BE2C (cell line): ENCODE measurements at regions not wholly inside any gene's neighbourhood (a gene's known extent, or its start where the extent isn't known, plus 50 kb on each side); places are given as distances from the start of the nearest gene placed in this dataset.

Experiments
- DNase-seq: peaks from one replicate; pipeline ENCODE4 v3.0.0-alpha.2; 2020
- H3K27me3 ChIP-seq: fragments of 250-450 bp; sonication (Bioruptor Pico); 2 replicates; pipeline ENCODE4 v1.5.1; 2020; ENCODE audit warnings: mild to moderate bottlenecking
- H3K36me3 ChIP-seq: fragments of 250-450 bp; sonication (Bioruptor Pico); 2 replicates; pipeline ENCODE4 v1.5.1; 2020; ENCODE audit warnings: mild to moderate bottlenecking
- H3K4me1 ChIP-seq: fragments of 250-450 bp; sonication (Bioruptor Pico); 2 replicates; pipeline ENCODE4 v1.5.1; 2020
- H3K4me3 ChIP-seq: 2 replicates; pipeline ENCODE4 v1.5.1; 2011; ENCODE audit warnings: low read depth, low read length
- H3K9me3 ChIP-seq: fragments of 250-450 bp; sonication (Bioruptor Pico); 2 replicates; pipeline ENCODE4 v1.5.1; 2020
- CTCF ChIP-seq: IDR thresholded peaks from 2 replicates; pipeline ENCODE4 v1.5.1; 2012; ENCODE audit warnings: mild to moderate bottlenecking, low read depth, low read length

DNA sequence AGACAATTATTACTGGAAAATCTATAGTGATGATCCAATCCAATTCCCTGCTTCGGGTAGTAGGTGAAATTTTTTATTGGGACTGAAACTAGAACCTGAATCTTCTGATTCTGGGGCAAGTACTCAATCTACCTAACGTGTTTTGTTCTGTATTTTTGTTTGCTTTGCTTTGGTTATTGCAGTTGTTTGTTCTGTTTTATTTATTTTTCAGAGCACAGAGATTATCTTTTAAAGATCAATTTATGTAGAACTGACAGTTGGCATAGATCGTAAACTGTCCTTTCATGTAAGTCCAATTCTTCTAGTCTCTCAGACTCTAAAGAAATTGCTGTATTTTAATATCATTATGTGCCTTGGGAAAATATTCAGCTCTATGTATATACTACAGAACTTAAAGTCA, 401.6 kb downstream of the ANXA1 start:
- no peak for TF ChIP-seq CTCF

GRCh38 chr9:73558471-73558870, 406.8 kb downstream of the ANXA1 start:
- DNase-seq: no peak
- H3K9me3 ChIP-seq: no peaks in the 10 kb centered on the region
- H3K4me3 ChIP-seq: no peak overlapping the region
- no peaks in the 10 kb centered on the region for H3K4me1 ChIP-seq
- no peaks in the 10 kb centered on the region for H3K36me3 ChIP-seq
- TF ChIP-seq CTCF: no peak
- no peaks in the 10 kb centered on the region for H3K27me3 ChIP-seq

More for the DNA sequence above, 401.6 kb downstream of the ANXA1 start:
- Histone ChIP-seq H3K36me3 (no peaks in the 10 kb centered on the region), H3K4me1 (no peaks in the 10 kb centered on the region), H3K4me3 (no peak overlapping the region), H3K27me3 (no peaks in the 10 kb centered on the region), H3K9me3 (no peaks in the 10 kb centered on the region)
- no peak for DNase-seq

GRCh38 chr9:73565026-73565425, 413.4 kb downstream of the ANXA1 start:
- TF ChIP-seq CTCF: no peak
- H3K9me3 ChIP-seq: no peaks in the 10 kb centered on the region
- H3K36me3 ChIP-seq: no peaks in the 10 kb centered on the region
- H3K4me3 ChIP-seq: no peak overlapping the region
- no peaks in the 10 kb centered on the region for H3K27me3 ChIP-seq
- H3K4me1 ChIP-seq: no peaks in the 10 kb centered on the region
- DNase-seq: no peak

GRCh38 chr9:73565833-73566465, 414.3 kb downstream of the ANXA1 start:
- Histone ChIP-seq H3K4me3 (no peak overlapping the region), H3K27me3 (no peaks in the 10 kb centered on the region), H3K9me3 (no peaks in the 10 kb centered on the region), H3K36me3 (no peaks in the 10 kb centered on the region), H3K4me1 (no peaks in the 10 kb centered on the region)
- TF ChIP-seq CTCF: no peak
- DNase-seq: no peak

DNA sequence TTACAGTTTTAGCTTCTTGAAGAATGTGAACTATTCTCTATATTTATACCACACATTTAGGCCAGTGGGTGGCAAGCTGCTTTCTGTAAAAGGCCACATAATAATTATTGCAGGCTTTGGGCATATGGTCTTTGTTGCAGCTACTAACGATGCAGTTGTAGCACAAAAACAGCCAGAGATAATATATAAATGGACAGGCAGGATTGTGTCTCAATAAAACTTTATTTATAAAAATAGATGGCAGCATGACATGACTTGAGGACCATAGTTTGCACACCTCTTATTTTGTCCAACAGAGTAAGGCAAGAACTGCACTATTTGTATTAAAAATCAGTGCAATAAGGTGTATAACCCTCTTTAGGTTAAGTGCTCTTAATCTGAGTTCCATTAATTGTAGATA, 415.0 kb downstream of the ANXA1 start:
- Histone ChIP-seq H3K36me3 (no peaks in the 10 kb centered on the region), H3K27me3 (no peaks in the 10 kb centered on the region), H3K4me3 (no peak overlapping the region), H3K4me1 (no peaks in the 10 kb centered on the region), H3K9me3 (no peaks in the 10 kb centered on the region)
- no peak for DNase-seq
- TF ChIP-seq CTCF: no peak

- Histone ChIP-seq H3K4me1 (no peaks in the 10 kb centered on the region), H3K36me3 (no peaks in the 10 kb centered on the region), H3K9me3 (no peaks in the 10 kb centered on the region), H3K4me3 (no peak overlapping the region), H3K27me3 (no peaks in the 10 kb centered on the region)
- DNase-seq: no peak
- no peak for TF ChIP-seq CTCF
Measured at GRCh38 chr9:73573235-73573634, 421.6 kb downstream of the ANXA1 start.
